Mesendoderm (in vitro differentiated cells): ENCODE measurements at regions not wholly inside any gene's neighbourhood (a gene's known extent, or its start where the extent isn't known, plus 50 kb on each side); places are given as distances from the start of the nearest gene placed in this dataset.

ENCODE experiments used
- DNase-seq: peaks from one replicate; pipeline ENCODE4 v3.0.0; 2013
- H2AK5ac ChIP-seq: 2 replicates; pipeline ENCODE4 v1.6.1; 2013; ENCODE audit warnings: low read length, inconsistent platforms
- H2BK120ac ChIP-seq: 2 replicates; pipeline ENCODE4 v1.6.1; 2013; ENCODE audit warnings: low read depth, mild to moderate bottlenecking, low read length, moderate library complexity, mixed read lengths
- H2BK15ac ChIP-seq: replicated peaks from 2 replicates; pipeline ENCODE4 v1.6.1; 2013; ENCODE audit warnings: low read depth, mild to moderate bottlenecking, moderate library complexity
- H2BK5ac ChIP-seq: 2 replicates; pipeline ENCODE4 v1.6.1; 2013; ENCODE audit warnings: low read length, inconsistent platforms
- H3K18ac ChIP-seq: 2 replicates; pipeline ENCODE4 v1.6.1; 2013; ENCODE audit warnings: mild to moderate bottlenecking, low read length, mixed read lengths
- H3K23ac ChIP-seq: one replicate; pipeline ENCODE4 v1.6.1; 2013; ENCODE audit warnings: low read length
- H3K27ac ChIP-seq: 2 replicates; pipeline ENCODE4 v1.5.1; 2013; ENCODE audit warnings: low read depth, mild to moderate bottlenecking, inconsistent platforms, low read length, moderate library complexity
- H3K27me3 ChIP-seq: 2 replicates; pipeline ENCODE4 v1.6.1; 2013; ENCODE audit warnings: low read length, control low read depth, mild to moderate bottlenecking, inconsistent platforms; ENCODE audit not compliant: insufficient read depth, poor library complexity
- H3K36me3 ChIP-seq: 2 replicates; pipeline ENCODE4 v1.6.1; 2013; ENCODE audit warnings: low read length, inconsistent platforms; ENCODE audit not compliant: control insufficient read depth, insufficient read depth
- H3K4ac ChIP-seq: one replicate; pipeline ENCODE4 v1.6.1; 2013; ENCODE audit warnings: low read depth, mild to moderate bottlenecking, low read length, moderate library complexity
- H3K4me1 ChIP-seq: 2 replicates; pipeline ENCODE4 v1.6.1; 2013; ENCODE audit warnings: low read depth, low read length, inconsistent platforms; ENCODE audit not compliant: control insufficient read depth
- H3K4me2 ChIP-seq: 2 replicates; pipeline ENCODE4 v1.6.1; 2013; ENCODE audit warnings: low read length
- H3K4me3 ChIP-seq: 2 replicates; pipeline ENCODE4 v1.5.1; 2013; ENCODE audit warnings: mild to moderate bottlenecking, low read length
- H3K56ac ChIP-seq: one replicate; pipeline ENCODE4 v1.6.1; 2013; ENCODE audit warnings: low read length
- H3K79me1 ChIP-seq: 2 replicates; pipeline ENCODE4 v1.6.1; 2013; ENCODE audit warnings: low read length, inconsistent platforms
- H3K79me2 ChIP-seq: 2 replicates; pipeline ENCODE4 v1.6.1; 2013; ENCODE audit warnings: mild to moderate bottlenecking, low read length; ENCODE audit not compliant: control insufficient read depth, insufficient read depth
- H3K9ac ChIP-seq: 2 replicates; pipeline ENCODE4 v1.6.1; 2013; ENCODE audit warnings: low read length, inconsistent platforms
- H4K5ac ChIP-seq: one replicate; pipeline ENCODE4 v1.6.1; 2013; ENCODE audit warnings: low read length
- H4K8ac ChIP-seq: one replicate; pipeline ENCODE4 v1.6.1; 2013; ENCODE audit warnings: low read depth, mild to moderate bottlenecking, control low read depth, low read length, moderate library complexity
- WGBS: extraction: QIAGEN DNeasy Blood & Tissue Kit; methylation state at CpG from one replicate; pipeline ENCODE4 v1.1.7; 2013; ENCODE audit warnings: low lambda C conversion rate, missing lambda C conversion rate; ENCODE audit not compliant: insufficient coverage; ENCODE audit errors: extremely low coverage; 5-methylcytosine and 5-hydroxymethylcytosine counted together

DNA sequence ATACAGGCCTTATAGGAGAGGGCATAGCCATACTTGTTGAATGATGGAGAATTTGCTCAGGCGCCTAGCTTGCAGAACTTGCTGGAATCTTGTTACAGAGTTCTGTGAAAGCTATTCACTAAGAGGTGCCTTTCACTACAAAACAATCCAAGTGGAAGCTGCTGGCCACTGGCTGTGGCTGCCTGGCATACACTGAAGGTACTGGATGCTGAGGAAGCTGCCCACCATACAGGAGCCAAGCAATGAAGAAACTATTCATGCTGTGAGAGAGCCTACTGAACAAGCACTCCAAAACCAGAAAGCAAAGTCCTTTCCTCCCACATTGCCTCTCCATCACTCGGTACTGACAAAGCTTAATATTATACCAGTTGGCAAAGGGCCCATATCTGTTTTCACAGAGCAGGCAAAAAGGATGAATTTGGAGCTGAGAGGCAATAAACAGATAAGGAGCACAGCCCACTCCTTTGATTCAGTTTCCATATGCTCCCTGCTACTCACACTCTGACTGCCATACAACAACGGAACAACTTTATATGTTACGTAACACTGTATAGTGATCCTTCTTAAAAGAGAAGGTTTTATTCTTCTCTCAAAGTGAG is 192.6 kb upstream of the ALCAM start:
- no peak overlapping the region for H2BK120ac ChIP-seq
- no peak overlapping the region for H4K8ac ChIP-seq
- DNase-seq: no peak
- H3K79me2 ChIP-seq: no peaks in the 10 kb centered on the region
- no peak overlapping the region for H2AK5ac ChIP-seq
- H3K4me2 ChIP-seq: no peak overlapping the region
- no peak overlapping the region for H2BK15ac ChIP-seq
- H3K56ac ChIP-seq: no peak overlapping the region
- H3K27me3 ChIP-seq: no peaks in the 10 kb centered on the region
- H3K36me3 ChIP-seq: no peaks in the 10 kb centered on the region
- H3K4ac ChIP-seq: no peak overlapping the region
- H3K79me1 ChIP-seq: no peaks in the 10 kb centered on the region
- H3K9ac ChIP-seq: no peak overlapping the region
- H4K5ac ChIP-seq: no peak overlapping the region
- H3K4me3 ChIP-seq: no peak overlapping the region
- H3K27ac ChIP-seq: no peak overlapping the region
- no peak overlapping the region for H3K18ac ChIP-seq
- H2BK5ac ChIP-seq: no peak overlapping the region
- WGBS: no CpG with 5 or more reads among the region's 4 CpGs
- H3K4me1 ChIP-seq: no peaks in the 10 kb centered on the region
- H3K23ac ChIP-seq: no peak overlapping the region

DNA sequence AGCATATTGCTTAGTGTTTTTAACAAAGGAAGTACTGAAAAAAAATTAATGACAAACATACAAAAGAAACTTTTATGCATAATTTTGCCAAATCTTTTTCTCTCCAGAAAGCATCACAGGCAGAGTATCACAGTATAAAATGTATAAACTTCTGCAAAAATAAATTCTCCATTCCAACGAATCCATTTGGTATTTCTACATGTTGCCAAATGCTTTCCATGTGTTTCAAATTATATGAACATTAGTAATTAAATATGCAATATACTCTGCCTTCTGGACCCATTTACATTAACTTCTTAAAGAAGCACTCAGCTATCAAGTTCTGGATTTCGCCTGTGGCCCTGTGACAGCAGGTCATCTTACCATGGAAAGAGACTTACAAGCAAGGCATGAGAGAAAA is 189.1 kb upstream of the ALCAM start:
- Histone ChIP-seq H4K5ac (no peak overlapping the region), H3K18ac (no peak overlapping the region), H3K27ac (no peak overlapping the region), H3K4ac (no peak overlapping the region), H3K27me3 (no peaks in the 10 kb centered on the region), H2BK120ac (no peak overlapping the region), H3K9ac (no peak overlapping the region), H3K4me1 (no peaks in the 10 kb centered on the region), H3K4me2 (no peak overlapping the region), H3K4me3 (no peak overlapping the region), H4K8ac (no peak overlapping the region), H2BK15ac (no peak overlapping the region), H3K23ac (no peak overlapping the region), H3K36me3 (no peaks in the 10 kb centered on the region), H2AK5ac (no peak overlapping the region), H2BK5ac (no peak overlapping the region), H3K56ac (no peak overlapping the region), H3K79me1 (no peaks in the 10 kb centered on the region), H3K79me2 (no peaks in the 10 kb centered on the region)
- WGBS: no CpG with 5 or more reads among the region's 2 CpGs
- no peak for DNase-seq

DNA sequence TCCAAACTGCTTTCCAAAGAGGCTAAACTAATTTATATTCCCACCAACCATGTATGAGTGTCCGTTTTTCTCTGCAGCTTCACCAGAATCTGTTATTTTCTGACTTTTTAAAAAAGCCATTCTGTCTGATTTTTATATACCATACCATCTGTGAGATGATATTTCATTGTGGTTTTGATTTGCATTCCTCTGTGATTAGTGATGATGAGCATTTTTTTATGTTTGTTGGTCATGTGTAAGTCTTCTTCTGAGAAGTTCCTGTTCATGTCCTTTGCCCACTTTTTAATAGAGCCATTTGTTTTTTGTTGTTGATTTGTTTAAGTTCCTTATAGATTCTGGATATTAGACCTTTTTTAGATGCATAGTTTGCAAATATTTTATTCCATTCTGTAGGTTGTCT is 179.4 kb upstream of the ALCAM start:
- Histone ChIP-seq H3K27me3 (no peaks in the 10 kb centered on the region), H3K4me1 (no peaks in the 10 kb centered on the region), H2BK120ac (no peak overlapping the region), H3K9ac (no peak overlapping the region), H3K23ac (no peak overlapping the region), H3K18ac (no peak overlapping the region), H2AK5ac (no peak overlapping the region), H3K79me1 (no peaks in the 10 kb centered on the region), H3K4me2 (no peak overlapping the region), H3K36me3 (no peaks in the 10 kb centered on the region), H3K27ac (no peak overlapping the region), H3K4me3 (no peak overlapping the region), H2BK5ac (no peak overlapping the region), H3K56ac (no peak overlapping the region), H2BK15ac (no peak overlapping the region), H3K79me2 (no peaks in the 10 kb centered on the region), H4K5ac (no peak overlapping the region), H4K8ac (no peak overlapping the region), H3K4ac (no peak overlapping the region)
- no CpG with 5 or more reads among the region's 1 CpG for WGBS
- DNase-seq: no peak

DNA sequence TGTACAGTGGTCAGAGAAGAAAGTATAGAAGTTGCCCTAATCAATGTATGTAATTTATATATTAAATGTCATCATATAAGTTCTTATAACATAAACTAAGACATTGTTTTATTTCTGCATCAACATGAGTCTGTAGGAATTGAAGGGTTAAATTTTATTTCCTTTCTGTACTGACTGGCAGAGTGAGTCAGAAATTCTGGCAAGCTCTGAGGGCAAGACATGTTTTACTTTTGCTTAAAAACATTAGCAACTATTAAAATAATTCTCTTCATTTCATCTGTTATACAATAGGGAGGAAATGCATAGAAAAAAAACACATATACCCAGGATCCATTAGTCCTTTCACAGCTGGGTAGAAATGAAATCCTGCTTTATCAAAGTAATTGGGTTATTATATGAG is 171.4 kb upstream of the ALCAM start:
- H2AK5ac ChIP-seq: no peak overlapping the region
- no peaks in the 10 kb centered on the region for H3K4me1 ChIP-seq
- no peak overlapping the region for H3K27ac ChIP-seq
- H4K5ac ChIP-seq: no peak overlapping the region
- no peak overlapping the region for H3K4ac ChIP-seq
- H3K36me3 ChIP-seq: no peaks in the 10 kb centered on the region
- H3K79me2 ChIP-seq: no peaks in the 10 kb centered on the region
- no peak overlapping the region for H4K8ac ChIP-seq
- no peak overlapping the region for H2BK5ac ChIP-seq
- DNase-seq: no peak
- no peak overlapping the region for H2BK120ac ChIP-seq
- no peaks in the 10 kb centered on the region for H3K79me1 ChIP-seq
- no peak overlapping the region for H3K18ac ChIP-seq
- no peak overlapping the region for H3K4me2 ChIP-seq
- H3K56ac ChIP-seq: no peak overlapping the region
- H3K27me3 ChIP-seq: no peaks in the 10 kb centered on the region
- no peak overlapping the region for H3K4me3 ChIP-seq
- no peak overlapping the region for H2BK15ac ChIP-seq
- no peak overlapping the region for H3K9ac ChIP-seq
- H3K23ac ChIP-seq: no peak overlapping the region

DNA sequence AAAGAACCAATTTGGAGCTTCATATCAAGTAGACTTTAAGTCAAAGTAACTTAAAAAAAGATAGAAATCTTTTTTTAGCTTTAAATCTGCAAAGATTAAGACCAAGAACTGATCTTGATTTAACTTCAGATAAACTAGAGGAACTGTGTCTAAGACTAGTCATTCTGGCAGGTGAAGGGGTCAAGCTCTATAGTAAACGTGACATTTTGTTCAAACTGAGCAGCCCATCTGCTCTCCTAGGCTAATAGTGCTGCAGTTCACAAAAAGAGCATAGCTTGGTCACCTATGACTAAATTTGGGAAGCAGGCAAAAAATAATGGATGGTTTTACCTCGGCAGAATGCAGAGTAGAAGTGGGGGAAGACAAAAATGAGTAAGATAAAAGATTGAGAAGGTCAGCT is 168.8 kb upstream of the ALCAM start:
- H3K27ac ChIP-seq: no peak overlapping the region
- no peaks in the 10 kb centered on the region for H3K36me3 ChIP-seq

DNA sequence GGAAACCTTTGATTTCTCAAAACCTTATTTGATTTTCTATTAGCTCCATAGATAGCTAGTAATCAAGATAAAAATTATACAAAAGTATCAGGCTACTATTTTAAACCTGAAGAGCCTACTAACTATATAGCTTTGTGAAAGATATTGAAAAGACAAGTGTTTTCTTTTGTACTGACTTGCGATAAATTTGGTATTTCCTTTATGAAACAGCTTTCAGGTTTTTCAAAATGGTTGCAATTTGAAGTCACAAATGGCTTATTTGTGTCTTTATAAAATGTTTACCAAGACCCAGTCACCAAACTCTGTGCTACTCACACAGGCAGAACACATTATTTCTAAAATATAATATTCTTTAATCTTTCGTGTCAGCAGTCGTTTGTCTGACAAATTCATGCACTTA is 167.5 kb upstream of the ALCAM start:
- Histone ChIP-seq H2BK5ac (no peak overlapping the region), H2BK120ac (no peak overlapping the region), H3K4me1 (no peaks in the 10 kb centered on the region), H2BK15ac (no peak overlapping the region), H3K79me1 (no peaks in the 10 kb centered on the region), H3K27me3 (no peaks in the 10 kb centered on the region), H3K23ac (no peak overlapping the region), H3K4me2 (no peak overlapping the region), H3K18ac (no peak overlapping the region), H3K9ac (no peak overlapping the region), H3K27ac (no peak overlapping the region), H4K8ac (no peak overlapping the region), H2AK5ac (no peak overlapping the region), H3K79me2 (no peaks in the 10 kb centered on the region), H3K4me3 (no peak overlapping the region), H4K5ac (no peak overlapping the region), H3K36me3 (no peaks in the 10 kb centered on the region), H3K56ac (no peak overlapping the region), H3K4ac (no peak overlapping the region)
- no peak for DNase-seq
- WGBS: no CpG with 5 or more reads among the region's 3 CpGs

More for the DNA sequence above, 168.8 kb upstream of the ALCAM start:
- H3K4me2 ChIP-seq: no peak overlapping the region
- H3K18ac ChIP-seq: no peak overlapping the region
- H3K23ac ChIP-seq: no peak overlapping the region
- no peak overlapping the region for H3K9ac ChIP-seq
- H3K79me2 ChIP-seq: no peaks in the 10 kb centered on the region
- H2AK5ac ChIP-seq: no peak overlapping the region
- no peaks in the 10 kb centered on the region for H3K27me3 ChIP-seq
- no peak overlapping the region for H3K4ac ChIP-seq
- no peak overlapping the region for H2BK15ac ChIP-seq
- no CpG with 5 or more reads among the region's 2 CpGs for WGBS
- H4K8ac ChIP-seq: no peak overlapping the region
- no peaks in the 10 kb centered on the region for H3K79me1 ChIP-seq
- no peak overlapping the region for H2BK5ac ChIP-seq
- no peak overlapping the region for H4K5ac ChIP-seq
- no peaks in the 10 kb centered on the region for H3K4me1 ChIP-seq
- no peak for DNase-seq
- H2BK120ac ChIP-seq: no peak overlapping the region
- H3K56ac ChIP-seq: no peak overlapping the region
- H3K4me3 ChIP-seq: no peak overlapping the region
